Mesenchymal stem cell (in vitro differentiated cells and primary cell): ENCODE measurements at regions not wholly inside any gene's neighbourhood (a gene's known extent, or its start where the extent isn't known, plus 50 kb on each side); places are given as distances from the start of the nearest gene placed in this dataset.

Experiments
- DNase-seq: peaks from one replicate; pipeline ENCODE4 v3.0.0-alpha.2; 2013
- H2AFZ ChIP-seq: one replicate; pipeline ENCODE4 v1.6.1; 2013; ENCODE audit warnings: low read depth, mild to moderate bottlenecking, control low read depth, inconsistent platforms, low read length, moderate library complexity
- H2AK5ac ChIP-seq: 2 replicates; pipeline ENCODE4 v1.6.1; 2013; ENCODE audit warnings: low read length, moderate library complexity, mild to moderate bottlenecking, inconsistent platforms; ENCODE audit not compliant: severe bottlenecking
- H2BK120ac ChIP-seq: one replicate; pipeline ENCODE4 v1.6.1; 2013; ENCODE audit warnings: low read depth, mild to moderate bottlenecking, inconsistent platforms, low read length, moderate library complexity
- H2BK12ac ChIP-seq, 2 experiments: one replicate each; pipeline ENCODE4 v1.6.1; 2013; ENCODE audit warnings: inconsistent platforms in 2 of 2, low read length in 2 of 2, mild to moderate bottlenecking in 2 of 2, moderate library complexity in 2 of 2, control low read depth in 1 of 2
- H2BK15ac ChIP-seq: one replicate; pipeline ENCODE4 v1.6.1; 2013; ENCODE audit warnings: mild to moderate bottlenecking, low read depth, inconsistent platforms; ENCODE audit not compliant: poor library complexity, severe bottlenecking
- H2BK5ac ChIP-seq: 2 replicates; pipeline ENCODE4 v1.6.1; 2013; ENCODE audit warnings: low read depth, mild to moderate bottlenecking, low read length, control low read depth, inconsistent platforms; ENCODE audit not compliant: poor library complexity, severe bottlenecking
- H3K14ac ChIP-seq, 2 experiments: one replicate each; pipeline ENCODE4 v1.6.1; 2013; ENCODE audit warnings: inconsistent platforms in 2 of 2, low read length in 2 of 2, control low read depth in 1 of 2, mild to moderate bottlenecking in 1 of 2, moderate library complexity in 1 of 2
- H3K18ac ChIP-seq, 2 experiments: one replicate each; pipeline ENCODE4 v1.6.1; 2013; ENCODE audit warnings: inconsistent platforms in 2 of 2, low read length in 2 of 2, control low read depth in 1 of 2, low read depth in 1 of 2, mild to moderate bottlenecking in 1 of 2
- H3K23ac ChIP-seq, 2 experiments: one replicate each; pipeline ENCODE4 v1.6.1; 2013; ENCODE audit warnings: inconsistent platforms in 2 of 2, low read length in 2 of 2, mild to moderate bottlenecking in 2 of 2, moderate library complexity in 2 of 2, control low read depth in 1 of 2
- H3K27ac ChIP-seq: 2 replicates; pipeline ENCODE4 v1.5.1; 2013; ENCODE audit warnings: mild to moderate bottlenecking, moderate library complexity, low read length, control low read depth, inconsistent platforms; ENCODE audit not compliant: poor library complexity, severe bottlenecking
- H3K27me3 ChIP-seq, 2 experiments: 2 replicates each; pipeline versions ENCODE4 v1.6.1 to v1.7.0; 2013; ENCODE audit warnings: low read length in 2 of 2, mild to moderate bottlenecking in 2 of 2, moderate library complexity in 2 of 2, control low read depth in 1 of 2, inconsistent platforms in 1 of 2; ENCODE audit not compliant: control insufficient read depth in 1 of 2, insufficient read depth in 1 of 2
- H3K36me3 ChIP-seq, 2 experiments: 2 replicates each; pipeline versions ENCODE4 v1.6.1 to v1.7.0; 2013; ENCODE audit warnings: low read length in 2 of 2, control low read depth in 1 of 2, inconsistent platforms in 1 of 2, low read depth in 1 of 2, mild to moderate bottlenecking in 1 of 2; ENCODE audit not compliant: insufficient read depth in 2 of 2, control insufficient read depth in 1 of 2
- H3K4ac ChIP-seq, 2 experiments: one replicate each; pipeline ENCODE4 v1.6.1; 2013; ENCODE audit warnings: inconsistent platforms in 2 of 2, low read length in 2 of 2, mild to moderate bottlenecking in 2 of 2, moderate library complexity in 2 of 2, control low read depth in 1 of 2, low read depth in 1 of 2
- H3K4me1 ChIP-seq: 2 replicates; pipeline ENCODE4 v1.6.1; 2013; ENCODE audit warnings: low read depth, low read length, control low read depth; ENCODE audit not compliant: control insufficient read depth, insufficient read depth
- H3K4me2 ChIP-seq: 2 replicates; pipeline ENCODE4 v1.6.1; 2013; ENCODE audit warnings: low read length, mild to moderate bottlenecking, inconsistent platforms; ENCODE audit not compliant: poor library complexity, severe bottlenecking
- H3K4me3 ChIP-seq, 2 experiments: 2 replicates each; pipeline versions ENCODE4 v1.5.1 to v1.7.0; 2013; ENCODE audit warnings: low read length in 2 of 2, mild to moderate bottlenecking in 2 of 2, control low read depth in 1 of 2, low read depth in 1 of 2; ENCODE audit not compliant: insufficient read depth in 1 of 2
- H3K79me1 ChIP-seq: replicated peaks from 2 replicates; pipeline ENCODE4 v1.6.1; 2013; ENCODE audit warnings: mild to moderate bottlenecking, control low read depth, low read length, inconsistent platforms; ENCODE audit not compliant: poor library complexity, severe bottlenecking
- H3K9ac ChIP-seq: 2 replicates; pipeline ENCODE4 v1.7.0; 2013; ENCODE audit warnings: mild to moderate bottlenecking, low read length, moderate library complexity
- H3K9me3 ChIP-seq: 2 replicates; pipeline ENCODE4 v1.7.0; 2013; ENCODE audit warnings: mild to moderate bottlenecking, low read length; ENCODE audit not compliant: control insufficient read depth
- H4K8ac ChIP-seq: one replicate; pipeline ENCODE4 v1.6.1; 2013; ENCODE audit warnings: inconsistent platforms, mild to moderate bottlenecking, low read length, moderate library complexity
- H4K91ac ChIP-seq: one replicate; pipeline ENCODE4 v1.6.1; 2013; ENCODE audit warnings: mild to moderate bottlenecking, low read length, inconsistent platforms
- WGBS: methylation state at CpG from one replicate; pipeline ENCODE4 v1.1.7; 2013; ENCODE audit warnings: mixed read lengths; 5-methylcytosine and 5-hydroxymethylcytosine counted together

DNA sequence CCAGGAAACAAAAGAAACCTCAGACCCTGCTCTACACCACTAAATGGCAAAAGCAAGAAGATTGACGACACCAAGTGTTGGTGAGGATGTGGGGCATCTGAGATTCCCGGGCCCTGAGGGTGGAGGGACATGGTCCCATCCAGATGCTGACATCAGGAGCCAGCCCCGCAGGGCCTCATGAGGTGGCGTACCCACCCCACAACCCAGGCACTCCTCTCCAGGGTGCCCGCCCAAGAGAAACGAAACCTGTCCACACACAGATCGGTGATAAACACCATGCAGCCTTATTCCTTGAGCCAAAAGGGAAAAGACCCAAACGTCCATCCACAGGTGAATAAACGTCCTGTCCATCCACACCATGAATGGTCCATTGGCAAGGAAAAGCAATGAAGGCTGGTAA lies 54.8 kb upstream of the C14orf180 start:
- Histone ChIP-seq H4K8ac (no peak overlapping the region), H3K27ac (no peak overlapping the region), H3K23ac (no peak overlapping the region), H2BK5ac (no peak overlapping the region), H3K14ac (no peak overlapping the region), H3K18ac (no peak overlapping the region), H2BK120ac (no peak overlapping the region), H2BK15ac (no peak overlapping the region), H3K4ac (no peak overlapping the region), H3K79me1 (no peaks in the 10 kb centered on the region), H2AFZ (no peak overlapping the region), H3K4me2 (no peak overlapping the region), H2AK5ac (no peak overlapping the region), H4K91ac (no peak overlapping the region), H3K36me3 (no peaks in the 10 kb centered on the region), H3K27me3 (no peaks in the 10 kb centered on the region), H3K4me3 (no peak overlapping the region), H3K4me1 (no peaks in the 10 kb centered on the region), H3K9me3 (peaks cover 13% of the 10 kb centered on the region), H3K9ac (no peak overlapping the region), H2BK12ac (no peak overlapping the region)
- no peak for DNase-seq
- 79% methylated on average over 9 of the region's 9 CpGs for WGBS

DNA sequence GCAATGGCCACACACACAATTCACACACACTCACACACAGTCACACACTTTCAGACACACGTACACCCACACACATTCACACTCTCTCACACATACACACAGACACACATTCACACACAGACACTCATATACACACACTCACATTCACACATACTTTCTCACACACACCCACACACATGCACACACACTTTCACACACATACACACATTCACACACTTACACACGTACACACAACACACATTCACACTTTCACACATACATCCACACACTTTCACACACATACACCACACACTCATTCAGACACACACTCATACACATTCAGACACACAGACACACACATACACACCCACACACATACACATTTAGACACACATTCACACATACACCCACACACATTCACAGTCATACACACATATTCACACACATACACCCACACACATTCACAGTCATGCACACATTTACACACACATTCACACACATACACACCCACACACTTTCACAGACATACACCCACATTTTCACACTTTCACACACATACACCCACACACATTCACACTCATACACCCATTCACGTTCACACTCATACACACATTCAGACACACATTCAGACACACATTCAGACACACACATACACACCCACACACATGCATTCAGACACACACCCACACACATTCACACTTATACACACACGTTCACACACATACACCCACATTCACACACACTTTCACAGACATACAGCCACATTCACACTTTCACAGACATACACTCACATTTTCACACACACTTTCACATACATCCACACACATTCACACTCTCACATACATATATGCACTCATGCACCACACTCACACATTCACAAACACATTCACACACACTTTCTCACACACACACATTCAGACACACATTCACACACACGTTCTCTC lies 52.6 kb upstream of the C14orf180 start:
- Histone ChIP-seq H4K91ac (no peak overlapping the region), H2BK120ac (no peak overlapping the region), H2BK5ac (no peak overlapping the region), H3K9me3 (peaks cover 13% of the 10 kb centered on the region), H3K36me3 (no peaks in the 10 kb centered on the region), H4K8ac (no peak overlapping the region), H3K9ac (no peak overlapping the region), H3K4ac (no peak overlapping the region), H2BK12ac (no peak overlapping the region), H3K27me3 (peaks cover 0 to 10% of the 10 kb centered on the region in 2 experiments), H3K4me2 (no peak overlapping the region), H3K14ac (no peak overlapping the region), H3K4me3 (no peak overlapping the region), H2AFZ (no peak overlapping the region), H3K79me1 (no peaks in the 10 kb centered on the region), H3K23ac (no peak overlapping the region), H3K18ac (no peak overlapping the region), H2AK5ac (no peak overlapping the region), H3K4me1 (no peaks in the 10 kb centered on the region), H3K27ac (no peak overlapping the region), H2BK15ac (no peak overlapping the region)
- DNase-seq: no peak
- WGBS: 59% methylated on average over 5 of the region's 5 CpGs

DNA sequence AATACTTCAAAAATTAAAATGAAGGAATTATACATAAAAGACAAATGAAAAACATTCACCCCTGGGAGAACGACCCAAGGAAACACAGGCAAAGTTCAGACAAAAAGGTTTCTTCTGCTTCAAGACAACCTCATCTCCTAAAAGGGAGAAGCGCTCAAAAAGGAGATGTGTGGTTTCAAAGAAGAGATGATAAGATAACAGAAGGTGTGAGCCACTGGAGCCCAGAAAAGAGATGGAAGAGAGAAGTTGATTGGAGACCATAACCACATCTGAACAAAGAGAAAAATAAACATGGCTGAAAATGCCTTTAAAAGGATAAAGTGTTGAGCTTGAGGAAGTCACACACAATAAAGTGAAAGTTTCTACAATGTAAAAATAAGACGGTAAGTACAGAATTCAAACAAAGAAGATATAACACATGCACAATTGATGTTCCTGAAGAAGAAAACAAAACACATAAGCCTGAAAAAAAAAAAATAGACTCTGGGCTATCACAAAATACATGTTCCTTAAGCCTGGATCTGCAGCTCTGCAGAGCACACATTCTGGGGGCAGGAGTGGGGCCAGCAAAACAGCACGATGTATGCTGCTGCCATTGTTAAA lies 51.6 kb upstream of the C14orf180 start:
- no peak overlapping the region for H3K18ac ChIP-seq
- 92% methylated on average over 3 of the region's 4 CpGs for WGBS

DNA sequence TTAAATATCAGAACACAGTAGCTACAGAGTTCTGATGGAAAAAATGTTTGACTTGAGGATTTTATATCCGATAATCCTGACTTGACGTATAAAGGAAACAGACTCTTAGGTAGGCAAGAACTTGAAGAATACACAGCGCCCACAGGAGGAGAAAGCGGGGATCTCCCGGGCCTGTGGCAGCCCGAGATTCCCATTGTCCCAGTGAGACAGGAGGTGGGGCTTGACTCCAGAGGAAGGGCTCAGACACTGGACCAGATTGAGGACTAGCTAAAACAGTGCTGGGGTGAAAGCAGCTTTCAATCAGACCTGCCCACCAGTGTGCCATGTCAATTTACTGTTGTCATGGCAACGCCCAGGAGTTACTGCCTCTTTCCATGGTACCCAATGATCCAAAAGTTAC lies 51.1 kb upstream of the C14orf180 start:
- H4K8ac ChIP-seq: no peak overlapping the region
- H2BK12ac ChIP-seq: no peak overlapping the region
- H2BK120ac ChIP-seq: no peak overlapping the region
- no peak overlapping the region for H3K18ac ChIP-seq
- H2BK5ac ChIP-seq: no peak overlapping the region
- no peak overlapping the region for H3K4ac ChIP-seq
- H4K91ac ChIP-seq: no peak overlapping the region
- H3K79me1 ChIP-seq: no peaks in the 10 kb centered on the region
- WGBS: 77% methylated on average over 7 of the region's 7 CpGs
- H3K36me3 ChIP-seq: no peaks in the 10 kb centered on the region
- no peak overlapping the region for H3K23ac ChIP-seq
- H3K4me2 ChIP-seq: no peak overlapping the region
- DNase-seq: no peak
- H3K4me1 ChIP-seq: no peaks in the 10 kb centered on the region
- H3K27ac ChIP-seq: no peak overlapping the region
- no peak overlapping the region for H2AFZ ChIP-seq
- no peak overlapping the region for H3K9ac ChIP-seq
- H3K4me3 ChIP-seq: no peak overlapping the region
- H2BK15ac ChIP-seq: no peak overlapping the region
- no peak overlapping the region for H3K14ac ChIP-seq
- H2AK5ac ChIP-seq: no peak overlapping the region
- peaks cover 13% of the 10 kb centered on the region for H3K9me3 ChIP-seq
- peaks cover 0 to 10% of the 10 kb centered on the region in 2 experiments for H3K27me3 ChIP-seq

More for the DNA sequence above, 51.6 kb upstream of the C14orf180 start:
- peaks cover 0 to 10% of the 10 kb centered on the region in 2 experiments for H3K27me3 ChIP-seq
- no peak overlapping the region for H2AFZ ChIP-seq
- H3K9ac ChIP-seq: no peak overlapping the region
- no peak overlapping the region for H2BK5ac ChIP-seq
- no peaks in the 10 kb centered on the region for H3K79me1 ChIP-seq
- no peaks in the 10 kb centered on the region for H3K36me3 ChIP-seq
- no peak overlapping the region for H2BK15ac ChIP-seq
- H3K4me1 ChIP-seq: no peaks in the 10 kb centered on the region
- DNase-seq: no peak
- peaks cover 13% of the 10 kb centered on the region for H3K9me3 ChIP-seq
- no peak overlapping the region for H4K91ac ChIP-seq
- H3K27ac ChIP-seq: no peak overlapping the region
- no peak overlapping the region for H3K4ac ChIP-seq
- no peak overlapping the region for H3K4me3 ChIP-seq
- no peak overlapping the region for H2AK5ac ChIP-seq
- H2BK12ac ChIP-seq: no peak overlapping the region
- H4K8ac ChIP-seq: no peak overlapping the region
- H3K14ac ChIP-seq: no peak overlapping the region
- H2BK120ac ChIP-seq: no peak overlapping the region
- no peak overlapping the region for H3K23ac ChIP-seq
- no peak overlapping the region for H3K4me2 ChIP-seq
